ENCODE measurements at regions not wholly inside any gene's neighbourhood (a gene's known extent, or its start where the extent isn't known, plus 50 kb on each side); places are given as distances from the start of the nearest gene placed in this dataset.

DNA sequence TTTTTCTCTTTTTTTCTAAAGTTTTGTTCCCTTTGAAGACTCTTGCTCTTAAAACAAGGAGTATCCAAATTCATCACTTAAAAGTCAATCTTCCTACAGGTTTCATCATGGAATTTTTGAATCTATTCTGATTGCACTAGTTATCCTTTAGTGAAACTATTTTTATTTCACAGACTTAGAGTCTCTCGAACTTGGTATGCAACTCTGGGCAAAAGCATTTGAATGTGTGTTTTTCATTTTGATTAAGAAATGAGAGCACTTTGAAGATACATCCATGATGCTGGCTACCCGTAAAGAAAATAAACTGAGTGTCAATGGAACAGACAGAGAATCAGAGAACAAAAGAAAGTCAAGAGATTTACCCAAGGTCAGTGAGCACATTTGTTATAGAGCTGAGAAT is 586.5 kb downstream of the EPM2A start:
- no peak for TF ChIP-seq ZNF274 (IDR thresholded peaks at IDR 0.05; ENCODE audit: low read depth, low read length)
- no peak for TF ChIP-seq YY1 (IDR thresholded peaks at IDR 0.05; ENCODE audit: insufficient read depth, insufficient read length)

All from NT2/D1 (cell line).